ENCODE measurements at regions not wholly inside any gene's neighbourhood (a gene's known extent, or its start where the extent isn't known, plus 50 kb on each side); places are given as distances from the start of the nearest gene placed in this dataset.

DNA sequence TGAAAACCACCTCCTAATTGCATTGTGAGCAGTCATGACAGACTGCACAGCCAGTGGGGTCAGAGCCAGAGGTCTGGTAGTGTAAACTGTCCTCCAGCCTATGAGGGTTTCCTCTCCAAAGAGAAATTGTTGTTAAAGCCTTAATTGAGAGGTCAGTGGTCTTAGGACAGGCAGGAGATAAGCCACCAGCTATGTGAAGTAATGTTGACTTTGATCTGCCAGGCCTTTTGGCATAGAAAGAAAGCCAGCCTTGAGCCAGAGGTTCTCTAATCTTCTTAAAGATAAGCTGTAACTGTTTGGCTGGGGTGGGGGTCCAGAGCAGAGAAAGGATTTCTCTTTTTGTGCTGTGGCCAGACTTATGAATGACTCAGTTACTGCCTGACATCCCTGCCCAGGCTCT, 248.4 kb downstream of the WDR11 start:
- TF ChIP-seq CTCF (IDR thresholded peaks at IDR 0.05; ENCODE audit: poor library complexity) (no peak), EZH2 (IDR thresholded peaks at IDR 0.05; ENCODE audit: borderline replicate concordance) (no peak), EZH2phosphoT487 (IDR thresholded peaks at IDR 0.05; ENCODE audit: low read depth, severe bottlenecking, unreplicated experiment) (no peak)
